HG03439 (cell line): ENCODE measurements at regions not wholly inside any gene's neighbourhood (a gene's known extent, or its start where the extent isn't known, plus 50 kb on each side); places are given as distances from the start of the nearest gene placed in this dataset.
"Not testable (repeated sequence)": the region's sequence is repeated elsewhere in the genome, so short reads cannot be mapped to it uniquely, and the experiment has no call there.

Source experiments
- ATAC-seq: cut with Tn5 transposase; IDR thresholded peaks from one replicate; pipeline ENCODE4 v1.9.1; 2021; ENCODE audit warnings: mild to moderate bottlenecking, moderate library complexity; ENCODE audit not compliant: unreplicated experiment

- ATAC-seq, result no peak
These were observed 739.4 kb downstream of the MCTP2 start for GRCh38 chr15:94970802-94971201.

DNA sequence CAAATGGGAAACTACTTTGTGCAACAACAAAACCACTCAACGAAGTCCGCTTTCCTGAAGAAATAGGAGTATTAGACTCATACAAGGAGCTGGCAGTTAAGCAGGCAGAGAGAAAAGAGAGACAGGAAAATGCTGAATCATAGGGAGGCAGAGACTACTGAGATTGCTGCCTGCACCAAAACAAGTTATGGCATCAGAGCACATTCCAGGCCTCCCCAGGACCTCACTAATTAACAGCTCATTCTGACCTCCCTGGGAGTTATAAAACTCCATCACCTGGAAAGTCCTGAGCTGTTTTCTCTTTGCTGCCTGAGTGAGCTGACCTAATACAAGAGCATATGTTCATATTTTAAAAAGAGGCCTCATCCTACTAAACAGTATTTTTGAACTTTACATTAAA is 741.0 kb downstream of the MCTP2 start:
- ATAC-seq, result no peak

GRCh38 chr15:94987085-94987484 is 755.7 kb downstream of the MCTP2 start:
- ATAC-seq, result no peak

DNA sequence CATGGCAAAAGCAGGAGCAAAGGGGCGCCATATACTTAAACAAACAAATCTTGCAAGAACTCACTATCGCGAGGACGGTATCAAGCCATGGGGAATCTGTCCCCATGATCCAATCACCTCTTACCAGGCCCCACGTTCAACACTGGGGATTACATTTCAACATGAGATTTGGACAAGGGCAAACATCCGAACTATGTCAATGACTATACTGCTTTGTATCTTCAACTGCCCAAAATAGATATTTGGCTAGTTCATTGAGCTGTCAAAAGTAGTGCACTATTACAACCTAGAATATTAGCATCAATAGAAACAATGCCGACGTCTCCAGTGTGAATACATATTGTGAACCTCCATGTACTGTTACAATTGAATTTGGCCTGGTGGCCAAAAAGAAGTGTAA is 760.4 kb downstream of the MCTP2 start:
- ATAC-seq, result no peak

DNA sequence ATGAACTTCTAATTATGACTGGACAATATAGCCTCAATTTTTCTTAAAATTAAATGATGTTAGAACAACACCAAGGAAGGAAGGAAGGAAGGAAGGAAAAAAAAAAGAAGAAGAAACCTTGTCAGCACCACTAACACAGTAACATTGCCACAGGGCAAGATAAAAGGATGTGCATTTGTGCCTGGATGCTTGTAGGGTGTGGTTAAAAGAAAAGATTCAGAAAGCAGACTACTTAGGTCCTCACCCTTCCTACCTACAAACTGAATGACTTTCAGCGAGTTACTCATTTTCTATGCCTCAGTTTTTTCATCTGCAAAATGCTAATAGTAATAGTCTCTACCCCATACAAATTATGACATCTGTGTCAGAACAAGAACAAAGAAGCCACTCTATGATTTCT is 778.3 kb downstream of the MCTP2 start:
- ATAC-seq, result no peak

DNA sequence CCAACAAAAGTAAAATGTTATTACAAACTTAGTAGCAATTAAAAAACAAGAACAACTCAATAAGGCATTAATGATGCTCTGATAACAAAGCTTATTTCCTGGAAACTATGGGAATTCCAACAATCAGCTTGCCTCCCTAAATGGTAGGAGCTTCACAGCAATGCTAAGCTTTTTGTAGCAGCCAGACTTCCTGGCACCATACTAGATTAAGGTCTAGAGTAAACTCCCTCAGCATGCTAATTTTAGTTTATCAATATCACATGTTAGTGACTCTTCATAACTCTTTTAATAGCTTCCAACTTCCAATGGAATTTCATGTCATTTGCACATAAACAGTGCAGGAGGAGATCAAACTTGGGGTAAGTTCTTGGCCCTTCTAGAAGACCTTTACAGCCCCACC is 782.0 kb downstream of the MCTP2 start:
- no peak for ATAC-seq

GRCh38 chr15:95016511-95017229 is 785.3 kb downstream of the MCTP2 start:
- ATAC-seq, result no peak

DNA sequence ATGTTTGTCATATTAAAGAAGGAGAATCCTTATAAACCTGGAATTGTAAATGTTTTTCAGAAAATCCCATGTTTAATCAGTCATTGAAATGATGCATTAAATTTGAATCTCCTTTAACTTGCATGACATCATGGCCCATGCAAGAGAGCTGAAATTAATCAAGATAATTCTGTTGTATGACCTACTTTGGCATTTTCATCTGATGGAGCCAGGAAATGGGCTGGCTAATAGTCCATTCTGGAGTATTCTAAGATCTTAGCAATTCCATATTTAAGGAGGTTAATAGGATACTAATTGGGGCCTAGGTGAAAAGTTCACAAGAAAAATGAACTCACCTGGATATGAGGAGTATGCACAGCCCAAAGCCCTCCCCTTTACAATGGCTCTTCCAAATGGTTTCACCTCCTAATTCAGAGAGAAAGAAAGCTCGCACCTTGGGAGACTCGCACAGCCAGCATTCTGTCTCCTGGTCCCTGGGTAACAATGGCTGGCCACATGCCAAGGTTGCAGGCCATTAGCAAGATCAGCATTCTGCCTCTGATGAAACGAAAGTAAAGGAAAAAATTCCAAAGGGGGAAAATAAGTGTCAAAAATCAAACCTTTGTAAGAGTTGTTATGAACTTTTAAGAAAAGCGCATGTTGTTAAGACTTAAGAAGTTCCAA is 786.4 kb downstream of the MCTP2 start:
- ATAC-seq, result no peak

- no peak for ATAC-seq
These were observed 787.7 kb downstream of the MCTP2 start for GRCh38 chr15:95018888-95019545.

- ATAC-seq, result no peak
These were observed 788.5 kb downstream of the MCTP2 start for GRCh38 chr15:95019907-95020306.

DNA sequence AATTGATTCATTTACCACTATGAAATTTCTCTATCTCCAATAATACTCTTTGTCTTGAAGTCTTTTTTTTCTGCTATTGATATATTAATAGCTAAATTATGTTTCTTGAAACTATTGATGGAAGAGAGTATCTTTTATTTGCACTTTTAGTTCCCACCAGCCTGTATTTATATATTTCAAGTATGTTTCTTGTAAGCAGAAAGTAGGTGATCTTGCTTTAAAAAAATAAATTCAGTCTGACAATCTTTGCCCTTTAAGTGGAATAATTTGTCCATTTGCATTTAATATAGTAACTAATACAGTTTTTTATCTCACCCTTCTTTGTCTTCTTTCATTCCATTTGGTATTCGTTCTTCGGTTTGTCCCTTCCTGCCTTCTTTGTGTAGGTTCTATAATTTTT is 790.5 kb downstream of the MCTP2 start:
- ATAC-seq, result no peak

GRCh38 chr15:95024351-95024750 is 793.0 kb downstream of the MCTP2 start:
- ATAC-seq, result no peak

GRCh38 chr15:95025924-95026728 is 794.8 kb downstream of the MCTP2 start:
- ATAC-seq, result no peak

DNA sequence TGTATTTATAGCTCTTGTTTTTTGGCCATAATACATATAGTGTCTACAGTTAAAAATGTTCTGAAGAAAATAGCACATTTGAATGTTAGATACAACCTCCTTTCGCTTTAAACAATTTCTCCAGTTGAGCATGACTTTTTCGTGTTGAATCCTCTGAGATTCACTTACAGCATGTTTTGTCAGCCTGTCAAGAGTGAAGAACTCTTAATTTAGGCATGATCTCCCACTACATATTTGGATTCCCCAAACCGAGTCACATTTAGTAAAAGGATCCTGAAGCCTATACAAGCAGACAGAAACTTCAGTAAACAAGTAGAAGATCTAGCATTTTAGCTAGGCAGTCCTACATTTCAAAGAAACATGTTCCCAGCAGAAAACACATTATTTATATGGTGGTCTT is 796.6 kb downstream of the MCTP2 start:
- no peak for ATAC-seq

GRCh38 chr15:95032156-95032555 is 800.8 kb downstream of the MCTP2 start:
- no peak for ATAC-seq

- ATAC-seq, result no peak
These were observed 803.7 kb downstream of the MCTP2 start for GRCh38 chr15:95035106-95035505.

DNA sequence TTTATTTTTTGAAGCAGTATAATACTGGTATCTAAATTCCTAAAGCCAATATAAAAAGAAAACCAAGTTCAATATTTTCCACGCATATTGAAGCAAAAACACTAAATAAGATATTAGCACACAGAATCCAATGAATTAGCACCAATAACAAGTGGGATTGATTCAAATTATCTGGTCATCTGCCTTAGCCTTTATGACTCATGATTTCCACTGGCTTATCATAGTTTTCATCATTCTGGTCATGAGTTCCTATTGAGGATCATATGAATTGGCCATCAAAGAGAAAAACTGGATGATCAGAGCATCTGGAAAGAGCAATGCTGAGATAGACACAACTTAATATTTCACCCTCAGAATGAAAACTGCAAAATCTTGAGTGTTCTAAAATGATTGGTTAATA is 809.9 kb downstream of the MCTP2 start:
- ATAC-seq, result no peak

- not testable (repeated sequence) for ATAC-seq
These were observed 812.0 kb downstream of the MCTP2 start for GRCh38 chr15:95043236-95043932.

DNA sequence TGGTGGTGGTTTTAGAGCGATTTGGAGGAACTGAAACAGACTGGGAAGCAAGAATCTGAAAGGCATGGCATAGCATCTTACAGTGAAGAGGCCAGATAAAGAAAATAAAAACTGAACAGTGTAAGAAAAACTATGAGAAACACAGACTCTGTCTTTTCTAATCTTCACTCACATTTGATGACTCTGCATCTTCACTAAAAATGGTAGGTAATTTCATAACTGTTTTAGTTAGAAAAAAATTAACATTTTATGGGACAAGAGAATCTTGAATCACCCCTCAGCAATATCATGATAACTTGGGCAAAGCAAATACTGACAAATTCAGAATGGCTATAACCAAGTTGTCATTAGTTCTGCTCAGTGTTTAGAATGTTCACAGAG is 812.6 kb downstream of the MCTP2 start:
- no peak for ATAC-seq

GRCh38 chr15:95044745-95045417 is 813.5 kb downstream of the MCTP2 start:
- no peak for ATAC-seq
